HL-60 (cell line): ENCODE measurements at regions not wholly inside any gene's neighbourhood (a gene's known extent, or its start where the extent isn't known, plus 50 kb on each side); places are given as distances from the start of the nearest gene placed in this dataset.
"Not testable (repeated sequence)": the region's sequence is repeated elsewhere in the genome, so short reads cannot be mapped to it uniquely, and the experiment has no call there.

Experiments used
- DNase-seq, 2 experiments: peaks; one replicate each; pipeline ENCODE4 v3.0.0-alpha.2; 2010 to 2020; ENCODE audit warnings: low read depth in 1 of 2, low spot score in 1 of 2
- H3K27ac ChIP-seq: fragments of 250-450 bp; sonication (Bioruptor Pico); replicated peaks from 2 replicates; pipeline ENCODE4 v1.5.1; 2020; ENCODE audit warnings: mild to moderate bottlenecking, moderate library complexity
- H3K27me3 ChIP-seq: fragments of 250-450 bp; sonication (Bioruptor Pico); 2 replicates; pipeline ENCODE4 v1.5.1; 2021; ENCODE audit warnings: mild to moderate bottlenecking, moderate library complexity; ENCODE audit not compliant: insufficient read depth, poor library complexity, severe bottlenecking
- H3K4me3 ChIP-seq: replicated peaks from 2 replicates; pipeline ENCODE4 v1.5.1; 2011; ENCODE audit warnings: mild to moderate bottlenecking, control low read depth, low read length; ENCODE audit not compliant: insufficient read depth
- CTCF ChIP-seq: IDR thresholded peaks from one replicate; pipeline ENCODE4 v1.5.1; 2011; ENCODE audit warnings: low read length, control low read depth, inconsistent platforms; ENCODE audit not compliant: insufficient read depth
- GABPA ChIP-seq: IDR thresholded peaks from 2 replicates; pipeline ENCODE4 v1.6.1; 2012; ENCODE audit warnings: low read depth
- POLR2AphosphoS5 ChIP-seq: IDR thresholded peaks from 2 replicates; pipeline ENCODE4 v1.6.1; 2012; ENCODE audit warnings: low read depth
- SPI1 ChIP-seq: IDR thresholded peaks from 2 replicates; pipeline ENCODE4 v1.6.1; 2012; ENCODE audit warnings: low read depth, mild to moderate bottlenecking, borderline replicate concordance
- TF ChIP-seq, protein P1 (sequence below): IDR thresholded peaks from 2 replicates; pipeline ENCODE4 v1.6.1; 2012; ENCODE audit warnings: low read depth; ENCODE audit not compliant: insufficient replicate concordance

DNA sequence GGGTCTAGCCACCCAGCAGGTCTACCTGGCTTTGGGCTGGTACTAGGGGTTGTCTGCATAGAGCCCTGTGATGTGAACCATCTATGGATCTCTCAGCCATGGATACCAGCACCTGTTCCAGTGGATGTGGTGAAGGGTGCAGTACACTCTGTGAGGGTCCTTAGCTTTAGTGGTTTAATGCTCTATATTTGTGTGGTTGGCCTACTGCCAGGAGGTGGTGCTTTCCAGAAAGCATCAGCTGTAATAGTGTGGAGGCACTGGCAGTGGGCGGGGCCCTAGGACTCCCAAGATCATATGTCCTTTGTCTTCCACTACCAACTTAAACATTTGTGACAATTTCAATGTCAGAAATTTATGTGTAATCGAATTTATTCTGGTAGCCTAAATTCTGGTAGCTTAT, 1065.1 kb downstream of the RPIA start:
- DNase-seq, H3K27me3 ChIP-seq, H3K4me3 ChIP-seq, H3K27ac ChIP-seq: not testable (repeated sequence)

DNA sequence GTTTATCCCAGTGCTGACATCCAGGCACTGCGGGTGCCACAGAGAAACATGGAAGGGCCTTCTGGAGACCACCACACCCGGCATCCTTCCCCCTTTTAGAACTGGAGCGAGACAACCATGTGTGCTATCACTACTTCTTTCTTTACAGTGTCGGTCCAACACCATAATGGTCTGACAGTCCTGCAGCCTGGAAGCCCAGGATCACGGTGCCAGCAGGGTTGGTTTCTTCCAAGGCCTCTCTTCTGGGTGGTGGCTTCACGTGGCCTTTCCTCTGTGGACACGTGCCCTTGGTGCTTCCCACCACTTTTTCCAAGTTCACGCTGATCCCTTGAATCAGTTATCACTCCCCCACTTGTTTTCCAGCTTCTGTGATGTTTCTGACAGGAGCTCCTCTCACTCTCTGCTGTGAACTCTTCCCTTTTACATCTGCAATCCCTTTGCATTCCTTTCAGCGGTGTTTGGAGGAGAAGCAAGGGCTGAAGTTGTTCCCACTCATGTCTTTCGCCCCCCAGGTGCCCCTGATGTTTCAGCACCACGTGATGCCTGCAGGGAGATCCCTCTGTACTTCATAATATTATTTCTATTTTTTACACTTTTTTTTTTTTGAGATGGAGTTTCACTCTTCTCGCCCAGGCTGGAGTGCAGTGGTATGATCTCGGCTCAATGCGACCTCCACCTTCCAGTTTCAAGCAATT, 1067.0 kb downstream of the RPIA start:
- not testable (repeated sequence) for H3K27me3 ChIP-seq, H3K27ac ChIP-seq, DNase-seq, H3K4me3 ChIP-seq

DNA sequence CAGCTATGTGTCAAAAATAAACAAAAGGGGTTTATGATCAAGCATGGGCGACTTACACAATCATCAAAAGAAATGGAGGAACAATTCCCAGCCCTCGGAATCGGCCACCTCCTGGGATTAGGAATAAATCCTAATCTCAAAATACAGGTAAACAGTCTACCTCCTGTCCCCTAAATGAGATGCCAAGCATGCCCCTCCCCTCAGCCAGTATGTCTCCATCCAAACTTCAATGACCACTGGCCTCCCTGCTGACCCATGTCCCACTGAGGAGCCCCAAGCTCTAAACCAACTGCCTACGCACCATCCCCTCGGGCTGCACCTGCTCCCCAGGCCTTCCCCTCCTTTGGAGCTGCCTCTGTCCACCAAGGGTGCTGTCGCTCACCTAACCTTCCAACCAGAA, 1069.3 kb downstream of the RPIA start:
- H3K27me3 ChIP-seq, H3K4me3 ChIP-seq, DNase-seq, H3K27ac ChIP-seq: not testable (repeated sequence)

- not testable (repeated sequence) for H3K4me3 ChIP-seq, DNase-seq, H3K27me3 ChIP-seq, H3K27ac ChIP-seq
Measured at GRCh38 chr2:89761171-89761570, 1069.7 kb downstream of the RPIA start.

DNA sequence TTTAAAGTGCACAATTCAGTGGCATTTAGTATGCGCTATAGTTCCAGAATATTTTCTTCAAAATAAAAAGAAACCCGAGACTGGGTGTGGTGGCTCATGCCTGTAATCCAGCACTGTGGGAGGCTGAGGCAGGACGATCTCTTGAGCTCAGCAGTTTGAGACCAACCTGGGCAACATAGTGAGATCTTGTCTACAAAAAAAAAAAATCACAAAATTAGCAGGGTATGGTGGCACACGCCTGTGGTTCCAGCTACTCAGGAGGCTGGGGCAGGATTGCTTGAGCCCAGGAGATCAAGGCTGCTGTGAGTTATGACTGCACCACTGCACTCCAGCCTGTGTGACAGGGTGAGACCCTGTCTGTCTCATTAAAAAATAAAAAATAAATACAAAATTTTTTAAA, 1070.4 kb downstream of the RPIA start:
- not testable (repeated sequence) for H3K4me3 ChIP-seq, H3K27ac ChIP-seq, H3K27me3 ChIP-seq, DNase-seq

DNA sequence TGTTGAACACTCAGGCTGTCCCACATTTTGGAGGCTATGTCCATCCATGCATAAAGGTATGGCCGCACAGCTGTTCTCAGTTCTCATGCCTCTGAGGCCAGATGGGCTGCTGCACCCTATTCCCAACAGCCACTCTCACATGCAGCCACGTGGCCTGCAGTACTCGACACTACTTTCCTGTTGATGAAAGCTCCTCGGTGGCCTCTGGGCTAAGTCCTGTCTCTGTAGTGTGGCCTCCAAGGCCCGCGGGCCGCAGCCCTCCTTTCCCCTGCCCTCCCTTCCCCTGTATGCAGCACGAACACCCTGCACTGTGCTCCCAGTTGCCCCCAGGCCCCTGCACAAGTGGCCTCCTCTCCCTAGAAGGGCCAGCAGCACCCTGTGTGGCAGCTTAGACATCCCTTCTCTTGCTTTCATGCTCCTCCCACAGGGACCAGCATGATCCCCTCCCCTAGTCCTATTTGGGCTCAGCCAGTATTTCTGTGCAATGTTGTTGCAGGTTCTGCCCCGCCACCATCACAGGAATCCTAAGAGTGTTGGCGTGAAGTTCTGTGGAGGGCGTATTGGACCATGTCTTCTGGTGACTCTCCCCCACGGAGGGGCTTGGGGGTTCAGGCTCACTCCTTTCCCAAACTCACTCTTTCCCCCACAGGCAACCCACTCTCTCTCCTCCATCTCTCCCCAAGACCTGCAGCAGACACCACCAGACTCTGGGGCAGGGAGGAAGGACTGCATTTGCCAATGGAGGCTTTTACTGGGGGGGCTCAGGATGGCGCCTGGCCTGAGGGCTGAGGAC, 1071.2 kb downstream of the RPIA start:
- not testable (repeated sequence) for H3K27ac ChIP-seq, H3K4me3 ChIP-seq, H3K27me3 ChIP-seq, DNase-seq

- peaks cover 11% of the 10 kb centered on the region for H3K27me3 ChIP-seq
- TF ChIP-seq CTCF (no peak), POLR2AphosphoS5 (no peak), GABPA (no peak), SPI1 (no peak)
- TF ChIP-seq, protein P1, sequence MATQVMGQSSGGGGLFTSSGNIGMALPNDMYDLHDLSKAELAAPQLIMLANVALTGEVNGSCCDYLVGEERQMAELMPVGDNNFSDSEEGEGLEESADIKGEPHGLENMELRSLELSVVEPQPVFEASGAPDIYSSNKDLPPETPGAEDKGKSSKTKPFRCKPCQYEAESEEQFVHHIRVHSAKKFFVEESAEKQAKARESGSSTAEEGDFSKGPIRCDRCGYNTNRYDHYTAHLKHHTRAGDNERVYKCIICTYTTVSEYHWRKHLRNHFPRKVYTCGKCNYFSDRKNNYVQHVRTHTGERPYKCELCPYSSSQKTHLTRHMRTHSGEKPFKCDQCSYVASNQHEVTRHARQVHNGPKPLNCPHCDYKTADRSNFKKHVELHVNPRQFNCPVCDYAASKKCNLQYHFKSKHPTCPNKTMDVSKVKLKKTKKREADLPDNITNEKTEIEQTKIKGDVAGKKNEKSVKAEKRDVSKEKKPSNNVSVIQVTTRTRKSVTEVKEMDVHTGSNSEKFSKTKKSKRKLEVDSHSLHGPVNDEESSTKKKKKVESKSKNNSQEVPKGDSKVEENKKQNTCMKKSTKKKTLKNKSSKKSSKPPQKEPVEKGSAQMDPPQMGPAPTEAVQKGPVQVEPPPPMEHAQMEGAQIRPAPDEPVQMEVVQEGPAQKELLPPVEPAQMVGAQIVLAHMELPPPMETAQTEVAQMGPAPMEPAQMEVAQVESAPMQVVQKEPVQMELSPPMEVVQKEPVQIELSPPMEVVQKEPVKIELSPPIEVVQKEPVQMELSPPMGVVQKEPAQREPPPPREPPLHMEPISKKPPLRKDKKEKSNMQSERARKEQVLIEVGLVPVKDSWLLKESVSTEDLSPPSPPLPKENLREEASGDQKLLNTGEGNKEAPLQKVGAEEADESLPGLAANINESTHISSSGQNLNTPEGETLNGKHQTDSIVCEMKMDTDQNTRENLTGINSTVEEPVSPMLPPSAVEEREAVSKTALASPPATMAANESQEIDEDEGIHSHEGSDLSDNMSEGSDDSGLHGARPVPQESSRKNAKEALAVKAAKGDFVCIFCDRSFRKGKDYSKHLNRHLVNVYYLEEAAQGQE = no peak
- no peak for DNase-seq
- H3K4me3 ChIP-seq = no peak overlapping the region
- H3K27ac ChIP-seq = no peak overlapping the region
Measured at GRCh38 chr2:89763254-89763580, 1071.7 kb downstream of the RPIA start.
